Caco-2 (cell line): ENCODE measurements at regions not wholly inside any gene's neighbourhood (a gene's known extent, or its start where the extent isn't known, plus 50 kb on each side); places are given as distances from the start of the nearest gene placed in this dataset.
"Not testable (repeated sequence)": the region's sequence is repeated elsewhere in the genome, so short reads cannot be mapped to it uniquely, and the experiment has no call there.

Experiments
- BruUV-seq: library from RNA; stranded (reverse); fragments of 400-500 nt; replicated peaks from 2 replicates; lab custom pipeline; 2021; lab: Mats Ljungman, UMichigan
- CTCF ChIA-PET: fragments of 300-600 bp; sonication (Branson Sonifier 250); formaldehyde crosslinking; loops from one replicate; lab custom pipeline; 2022; ENCODE audit warnings: antibody characterized with exemption; lab: Charles Lee
- POLR2A ChIA-PET: fragments of 300-600 bp; sonication (Branson Sonifier 250); formaldehyde crosslinking; loops from one replicate; lab custom pipeline; 2022; ENCODE audit warnings: antibody characterized with exemption; lab: Charles Lee
- DNase-seq, 2 experiments: peaks; one replicate each; pipeline versions ENCODE4 v3.0.0 to v3.0.0-alpha.2; 2020 to 2022
- H3K27me3 ChIP-seq: replicated peaks from 2 replicates; pipeline ENCODE4 v1.6.0; 2011; ENCODE audit warnings: low read length; ENCODE audit not compliant: control insufficient read depth, insufficient read depth
- H3K36me3 ChIP-seq: 2 replicates; pipeline ENCODE4 v1.5.1; 2011; ENCODE audit warnings: low read length; ENCODE audit not compliant: control insufficient read depth, insufficient read depth
- H3K4me1 ChIP-seq: fragments of 250-450 bp; sonication (Bioruptor Pico); 2 replicates; pipeline ENCODE4 v1.5.1; 2020; ENCODE audit warnings: mild to moderate bottlenecking
- H3K4me3 ChIP-seq: 2 replicates; pipeline ENCODE4 v1.5.1; 2011; ENCODE audit warnings: low read depth, mild to moderate bottlenecking, control low read depth, low read length
- H3K9me3 ChIP-seq: fragments of 250-450 bp; sonication (Bioruptor Pico); 2 replicates; pipeline ENCODE4 v1.5.1; 2020; ENCODE audit warnings: mild to moderate bottlenecking, moderate library complexity
- H3K27ac Mint-ChIP-seq: one replicate; pipeline ENCODE4 v1.8.0; 2022; ENCODE audit warnings: mixed read lengths; ENCODE audit not compliant: unreplicated experiment
- H3K27me3 Mint-ChIP-seq: one replicate; pipeline ENCODE4 v1.8.0; 2022; ENCODE audit warnings: mixed read lengths; ENCODE audit not compliant: insufficient read depth, unreplicated experiment
- H3K36me3 Mint-ChIP-seq: one replicate; pipeline ENCODE4 v1.8.0; 2022; ENCODE audit warnings: mild to moderate bottlenecking, mixed read lengths; ENCODE audit not compliant: insufficient read depth, unreplicated experiment
- H3K4me1 Mint-ChIP-seq: one replicate; pipeline ENCODE4 v1.8.0; 2022; ENCODE audit warnings: low read depth, mixed read lengths; ENCODE audit not compliant: unreplicated experiment
- H3K4me3 Mint-ChIP-seq: one replicate; pipeline ENCODE4 v1.8.0; 2022; ENCODE audit warnings: mild to moderate bottlenecking, moderate library complexity, mixed read lengths; ENCODE audit not compliant: unreplicated experiment
- H3K9me3 Mint-ChIP-seq: one replicate; pipeline ENCODE4 v1.8.0; 2022; ENCODE audit warnings: mixed read lengths; ENCODE audit not compliant: unreplicated experiment
- intact Hi-C: fragments of 100-400 bp; cut with micrococcal nuclease; formaldehyde crosslinking; loops from one replicate; pipeline ENCODE4 v1.10.0; 2022; ENCODE audit not compliant: unreplicated experiment
- TF ChIP-seq, protein P1 (sequence below), 2 experiments: fragments of 200-600 bp in 1 of 2; IDR thresholded peaks; 1 replicate in 1 of 2; 2 replicates in 1 of 2; pipeline versions ENCODE4 v1.5.1 to v1.8.0; 2011 to 2022; ENCODE audit warnings: antibody characterized with exemption in 1 of 2, control low read depth in 1 of 2, inconsistent platforms in 1 of 2, low read depth in 1 of 2, low read length in 1 of 2, mild to moderate bottlenecking in 1 of 2, moderate library complexity in 1 of 2; ENCODE audit not compliant: insufficient read depth in 1 of 2, severe bottlenecking in 1 of 2, unreplicated experiment in 1 of 2

DNA sequence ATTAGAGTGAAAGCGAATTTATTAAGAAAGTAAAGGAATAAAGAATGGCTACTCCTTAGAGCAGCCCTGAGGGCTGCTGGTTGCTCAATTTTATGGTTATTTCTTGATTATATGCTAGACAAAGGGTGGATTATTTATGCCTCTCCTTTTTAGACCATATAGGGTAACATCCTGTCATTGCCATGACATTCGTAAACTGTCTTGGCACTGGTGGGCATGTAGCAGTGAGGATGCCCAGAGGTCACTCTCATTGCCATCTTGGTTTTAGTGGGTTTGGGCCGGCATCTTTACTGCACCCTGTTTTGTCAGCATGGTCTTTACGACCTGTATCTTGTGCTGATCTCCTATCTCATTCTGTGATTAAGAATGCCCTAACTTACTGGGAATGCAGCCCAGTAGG, 58.2 kb downstream of the TANC2 start:
- DNase-seq = no peak
- ChIA-PET POLR2A (no interaction called here), CTCF (no interaction called here)
- TF ChIP-seq, protein P1, sequence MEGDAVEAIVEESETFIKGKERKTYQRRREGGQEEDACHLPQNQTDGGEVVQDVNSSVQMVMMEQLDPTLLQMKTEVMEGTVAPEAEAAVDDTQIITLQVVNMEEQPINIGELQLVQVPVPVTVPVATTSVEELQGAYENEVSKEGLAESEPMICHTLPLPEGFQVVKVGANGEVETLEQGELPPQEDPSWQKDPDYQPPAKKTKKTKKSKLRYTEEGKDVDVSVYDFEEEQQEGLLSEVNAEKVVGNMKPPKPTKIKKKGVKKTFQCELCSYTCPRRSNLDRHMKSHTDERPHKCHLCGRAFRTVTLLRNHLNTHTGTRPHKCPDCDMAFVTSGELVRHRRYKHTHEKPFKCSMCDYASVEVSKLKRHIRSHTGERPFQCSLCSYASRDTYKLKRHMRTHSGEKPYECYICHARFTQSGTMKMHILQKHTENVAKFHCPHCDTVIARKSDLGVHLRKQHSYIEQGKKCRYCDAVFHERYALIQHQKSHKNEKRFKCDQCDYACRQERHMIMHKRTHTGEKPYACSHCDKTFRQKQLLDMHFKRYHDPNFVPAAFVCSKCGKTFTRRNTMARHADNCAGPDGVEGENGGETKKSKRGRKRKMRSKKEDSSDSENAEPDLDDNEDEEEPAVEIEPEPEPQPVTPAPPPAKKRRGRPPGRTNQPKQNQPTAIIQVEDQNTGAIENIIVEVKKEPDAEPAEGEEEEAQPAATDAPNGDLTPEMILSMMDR (IDR thresholded peaks at IDR 0.05; ENCODE audit: insufficient read depth in 1 of 2, low read depth in 1 of 2, low read length in 1 of 2, severe bottlenecking in 1 of 2, unreplicated experiment in 1 of 2) = no peak
- H3K36me3 ChIP-seq = no peaks in the 10 kb centered on the region
- H3K27ac Mint-ChIP-seq = no peak overlapping the region
- H3K4me1 Mint-ChIP-seq = no peaks in the 10 kb centered on the region
- no peaks in the 10 kb centered on the region for H3K27me3 ChIP-seq
- H3K4me1 ChIP-seq = no peaks in the 10 kb centered on the region
- H3K36me3 Mint-ChIP-seq = no peaks in the 10 kb centered on the region
- H3K27me3 Mint-ChIP-seq = peaks cover 13% of the 10 kb centered on the region
- no peaks in the 10 kb centered on the region for H3K9me3 ChIP-seq
- H3K4me3 Mint-ChIP-seq = no peak overlapping the region
- H3K4me3 ChIP-seq = no peak overlapping the region
- intact Hi-C loops = no loop called here
- BruUV-seq = no TSS peak
- H3K9me3 Mint-ChIP-seq = no peaks in the 10 kb centered on the region

DNA sequence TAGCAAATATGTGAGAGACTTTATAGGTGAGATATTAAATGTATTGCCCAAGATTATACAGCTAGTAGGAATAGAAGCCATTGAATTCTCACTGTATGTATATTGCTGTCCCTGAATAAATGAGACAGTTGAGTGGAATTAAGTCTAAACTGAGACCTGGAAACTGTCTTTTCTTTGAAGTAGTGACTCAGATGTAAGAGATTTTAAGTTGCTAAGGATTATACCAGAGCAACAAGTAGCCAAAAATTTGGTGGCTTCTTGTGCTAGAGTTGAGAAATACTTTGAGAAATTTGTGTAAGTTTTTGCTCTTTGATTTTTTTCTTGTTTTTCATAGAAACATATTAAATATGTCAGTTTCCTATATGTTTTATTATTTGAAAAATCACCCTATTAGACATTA, 58.7 kb downstream of the TANC2 start:
- no peaks in the 10 kb centered on the region for H3K27me3 ChIP-seq
- BruUV-seq = no TSS peak
- H3K4me1 ChIP-seq = no peaks in the 10 kb centered on the region
- ChIA-PET CTCF (no interaction called here), POLR2A (no interaction called here)
- no peaks in the 10 kb centered on the region for H3K36me3 ChIP-seq
- Mint-ChIP-seq H3K4me1 (no peaks in the 10 kb centered on the region), H3K9me3 (no peaks in the 10 kb centered on the region), H3K27me3 (peaks cover 13% of the 10 kb centered on the region), H3K27ac (no peak overlapping the region), H3K4me3 (no peak overlapping the region), H3K36me3 (no peaks in the 10 kb centered on the region)
- no peak for DNase-seq
- intact Hi-C loops = no loop called here
- H3K4me3 ChIP-seq = no peak overlapping the region
- no peaks in the 10 kb centered on the region for H3K9me3 ChIP-seq
- TF ChIP-seq, protein P1 (IDR thresholded peaks at IDR 0.05; ENCODE audit: insufficient read depth in 1 of 2, low read depth in 1 of 2, low read length in 1 of 2, severe bottlenecking in 1 of 2, unreplicated experiment in 1 of 2) = no peak

DNA sequence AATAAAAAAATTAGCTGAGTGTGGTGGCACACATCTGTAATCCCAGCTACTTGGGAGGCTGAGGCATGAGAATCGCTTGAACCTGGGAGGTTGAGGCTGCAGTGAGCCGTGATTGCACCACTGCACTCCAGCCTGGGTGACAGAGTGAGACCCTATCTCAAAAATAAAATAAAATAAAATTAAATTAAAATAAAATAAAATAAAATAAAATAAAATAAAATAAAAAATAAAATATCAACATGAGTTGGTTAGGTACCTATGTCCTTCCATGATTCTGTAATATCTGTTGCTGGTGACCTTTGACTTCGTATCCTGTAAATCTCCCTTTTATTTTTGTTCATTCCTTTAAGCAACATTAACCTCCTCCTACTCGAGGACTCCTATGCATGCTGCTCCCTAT, 59.6 kb downstream of the TANC2 start:
- H3K27ac Mint-ChIP-seq, H3K9me3 ChIP-seq, H3K36me3 ChIP-seq, H3K27me3 ChIP-seq, POLR2A ChIA-PET, intact Hi-C loops, H3K36me3 Mint-ChIP-seq, H3K4me3 ChIP-seq, CTCF ChIA-PET, H3K4me1 ChIP-seq, H3K4me3 Mint-ChIP-seq, BruUV-seq, H3K9me3 Mint-ChIP-seq, DNase-seq, H3K4me1 Mint-ChIP-seq: not testable (repeated sequence)
- peaks cover 13% of the 10 kb centered on the region for H3K27me3 Mint-ChIP-seq

DNA sequence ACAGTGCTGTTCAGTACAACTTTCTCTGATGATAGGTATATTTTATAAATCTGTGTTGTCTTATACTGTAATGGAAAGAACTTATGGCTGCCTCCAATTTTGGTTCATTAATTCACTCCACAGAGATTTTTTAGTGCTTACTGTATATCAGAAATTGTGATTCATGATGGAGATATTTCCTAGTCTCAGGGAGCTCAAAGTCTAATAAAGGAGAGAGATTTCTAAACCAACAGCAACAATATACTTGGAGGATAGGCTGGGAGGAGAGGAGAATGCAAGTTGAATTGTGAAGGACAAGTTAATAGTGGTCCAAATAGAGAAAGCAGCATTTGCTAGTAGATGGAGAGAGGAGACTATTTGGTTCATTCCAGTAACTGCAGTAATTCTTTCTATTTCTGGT, 63.5 kb downstream of the TANC2 start:
- no peaks in the 10 kb centered on the region for H3K4me1 Mint-ChIP-seq
- intact Hi-C loops = no loop called here
- no peak overlapping the region for H3K4me3 Mint-ChIP-seq
- H3K9me3 Mint-ChIP-seq = no peaks in the 10 kb centered on the region
- H3K36me3 ChIP-seq = no peaks in the 10 kb centered on the region
- peaks cover 16% of the 10 kb centered on the region for H3K27me3 Mint-ChIP-seq
- TF ChIP-seq, protein P1 (IDR thresholded peaks at IDR 0.05; ENCODE audit: insufficient read depth in 1 of 2, low read depth in 1 of 2, low read length in 1 of 2, severe bottlenecking in 1 of 2, unreplicated experiment in 1 of 2) = no peak
- CTCF ChIA-PET = no interaction called here
- no peaks in the 10 kb centered on the region for H3K36me3 Mint-ChIP-seq
- no peak overlapping the region for H3K4me3 ChIP-seq
- POLR2A ChIA-PET = no interaction called here
- no TSS peak for BruUV-seq
- DNase-seq = no peak
- no peaks in the 10 kb centered on the region for H3K9me3 ChIP-seq
- no peak overlapping the region for H3K27ac Mint-ChIP-seq
- no peaks in the 10 kb centered on the region for H3K27me3 ChIP-seq
- no peaks in the 10 kb centered on the region for H3K4me1 ChIP-seq
